ENCODE measurements at regions not wholly inside any gene's neighbourhood (a gene's known extent, or its start where the extent isn't known, plus 50 kb on each side); places are given as distances from the start of the nearest gene placed in this dataset.

DNA sequence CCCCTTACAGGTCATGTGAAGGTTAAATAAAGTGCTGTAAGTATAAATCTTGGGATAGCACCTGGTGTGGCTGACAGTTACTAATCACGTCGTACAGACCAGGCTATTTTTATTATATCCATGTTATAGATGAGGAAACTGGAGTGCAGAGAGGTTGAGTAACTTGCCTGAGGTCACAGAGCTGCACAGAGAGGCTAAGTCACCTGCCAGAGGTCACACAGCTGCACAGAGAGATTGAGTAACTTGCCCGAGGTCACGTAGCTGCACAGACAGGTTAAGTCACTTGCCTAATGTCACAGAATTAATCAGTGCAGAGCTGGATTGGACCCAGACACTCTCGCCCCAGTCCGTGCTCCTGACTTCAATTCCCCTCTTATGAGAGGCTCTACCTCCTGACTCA is 171.5 kb downstream of the NUP210 start:
- H3K23ac ChIP-seq (ENCODE audit: low read depth, low read length), result no peak overlapping the region
- no peak overlapping the region for H3K27ac ChIP-seq (ENCODE audit: insufficient read depth, low read length)
- dilution Hi-C loops (cut with HindIII; ENCODE audit: low sequenced_read_pairs, unreplicated experiment), result no loop called here
- H3K4ac ChIP-seq (ENCODE audit: low read depth, low read length), result no peak overlapping the region
- H3K9me1 ChIP-seq (ENCODE audit: insufficient read depth, low read length), result no peaks in the 10 kb centered on the region
- no peak overlapping the region for H2BK20ac ChIP-seq (ENCODE audit: low read depth, low read length)
- 36% methylated on average over 2 of the region's 6 CpGs; no CpG with 5 or more reads in 1 of the 2 experiments for WGBS, 2 experiments (ENCODE audit: extremely low coverage in 2 of 2, insufficient read length in 1 of 2)
- H2AFZ ChIP-seq (replicated peaks; ENCODE audit: low read length, poor library complexity), result no peak overlapping the region
- H3K4me1 ChIP-seq (ENCODE audit: control insufficient read depth, insufficient read depth, low read length), result no peaks in the 10 kb centered on the region
- ChIA-PET POLR2A (ENCODE audit: unreplicated experiment) (no interaction called here), CTCF (no interaction called here)
- H2AK9ac ChIP-seq (replicated peaks; ENCODE audit: low read depth, low read length, poor library complexity), result no peak overlapping the region
- H2BK5ac ChIP-seq (ENCODE audit: low read depth, low read length, poor library complexity, severe bottlenecking), result no peak overlapping the region
- in situ Hi-C loops (cut with MboI; ENCODE audit: low sequenced_read_pairs), result no loop called here
- H4K8ac ChIP-seq (ENCODE audit: low read depth in 2 of 2, low read length in 2 of 2), result no peak overlapping the region
- no peaks in the 10 kb centered on the region for H3K9me3 ChIP-seq (ENCODE audit: control insufficient read depth, insufficient read depth, low read length)
- H3K56ac ChIP-seq (ENCODE audit: extremely low read depth, insufficient read depth, low read length), result no peak overlapping the region
- no peak overlapping the region for H2AK5ac ChIP-seq (ENCODE audit: low read depth, low read length)
- H4K20me1 ChIP-seq (ENCODE audit: insufficient read depth, low read length), result no peaks in the 10 kb centered on the region
- no peak overlapping the region for H2BK15ac ChIP-seq (ENCODE audit: low read depth, low read length)
- H3K18ac ChIP-seq (ENCODE audit: low read depth, low read length), result no peak overlapping the region
- H2BK120ac ChIP-seq (ENCODE audit: low read depth, low read length), result no peak overlapping the region
- peaks cover 13% of the 10 kb centered on the region for H3K27me3 ChIP-seq (ENCODE audit: control insufficient read depth, insufficient read depth, low read length)
- H3K4me3 ChIP-seq (ENCODE audit: insufficient read depth, low read depth, low read length), result no peak overlapping the region
- no peak overlapping the region for H3K9ac ChIP-seq (ENCODE audit: low read depth, low read length)
- no peak overlapping the region for H4K91ac ChIP-seq (ENCODE audit: insufficient read depth, low read depth, low read length)
- DNase-seq, result no peak
- no TSS peak for BruUV-seq (replicated peaks)
- H3K79me1 ChIP-seq (ENCODE audit: low read depth in 1 of 2, low read length in 2 of 2), result no peaks in the 10 kb centered on the region
- no peak overlapping the region for H4K5ac ChIP-seq (ENCODE audit: low read depth, low read length)
- intact Hi-C loops (cut with micrococcal nuclease), result no loop called here
- H3K14ac ChIP-seq (replicated peaks; ENCODE audit: low read depth, low read length), result no peak overlapping the region
- no peak for TF ChIP-seq NFE2L2 (IDR thresholded peaks at IDR 0.05; ENCODE audit: low read depth, low read length)
- TF ChIP-seq, protein P1, sequence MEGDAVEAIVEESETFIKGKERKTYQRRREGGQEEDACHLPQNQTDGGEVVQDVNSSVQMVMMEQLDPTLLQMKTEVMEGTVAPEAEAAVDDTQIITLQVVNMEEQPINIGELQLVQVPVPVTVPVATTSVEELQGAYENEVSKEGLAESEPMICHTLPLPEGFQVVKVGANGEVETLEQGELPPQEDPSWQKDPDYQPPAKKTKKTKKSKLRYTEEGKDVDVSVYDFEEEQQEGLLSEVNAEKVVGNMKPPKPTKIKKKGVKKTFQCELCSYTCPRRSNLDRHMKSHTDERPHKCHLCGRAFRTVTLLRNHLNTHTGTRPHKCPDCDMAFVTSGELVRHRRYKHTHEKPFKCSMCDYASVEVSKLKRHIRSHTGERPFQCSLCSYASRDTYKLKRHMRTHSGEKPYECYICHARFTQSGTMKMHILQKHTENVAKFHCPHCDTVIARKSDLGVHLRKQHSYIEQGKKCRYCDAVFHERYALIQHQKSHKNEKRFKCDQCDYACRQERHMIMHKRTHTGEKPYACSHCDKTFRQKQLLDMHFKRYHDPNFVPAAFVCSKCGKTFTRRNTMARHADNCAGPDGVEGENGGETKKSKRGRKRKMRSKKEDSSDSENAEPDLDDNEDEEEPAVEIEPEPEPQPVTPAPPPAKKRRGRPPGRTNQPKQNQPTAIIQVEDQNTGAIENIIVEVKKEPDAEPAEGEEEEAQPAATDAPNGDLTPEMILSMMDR (conservative IDR thresholded peaks at IDR 0.05; ENCODE audit: low read depth, low read length), result no peak
- ATAC-seq (ENCODE audit: low read depth), result no peak
- H3K4me2 ChIP-seq (ENCODE audit: low read depth, low read length), result no peak overlapping the region
- no peaks in the 10 kb centered on the region for H3K36me3 ChIP-seq (ENCODE audit: control insufficient read depth, insufficient read depth, low read length)
